ENCODE measurements at regions not wholly inside any gene's neighbourhood (a gene's known extent, or its start where the extent isn't known, plus 50 kb on each side); places are given as distances from the start of the nearest gene placed in this dataset.

- FAIRE-seq, result no peak
- no peak for DNase-seq (ENCODE audit: insufficient read length, low spot score)
- TF ChIP-seq POLR2A (IDR thresholded peaks at IDR 0.05; ENCODE audit: low read depth, low read length), result no peak
These were observed 254.8 kb downstream of the FGF9 start for GRCh38 chr13:21925720-21926119.

GRCh38 chr13:21929400-21929799, 258.5 kb downstream of the FGF9 start:
- FAIRE-seq (no peak), DNase-seq (ENCODE audit: insufficient read length, low spot score) (no peak)
- TF ChIP-seq POLR2A (IDR thresholded peaks at IDR 0.05; ENCODE audit: low read depth, low read length), result no peak

GRCh38 chr13:21930536-21930935, 259.7 kb downstream of the FGF9 start:
- TF ChIP-seq POLR2A (IDR thresholded peaks at IDR 0.05; ENCODE audit: low read depth, low read length), result no peak
- DNase-seq (ENCODE audit: insufficient read length, low spot score) (no peak), FAIRE-seq (no peak)

- TF ChIP-seq POLR2A (IDR thresholded peaks at IDR 0.05; ENCODE audit: low read depth, low read length), result no peak
- FAIRE-seq (no peak), DNase-seq (ENCODE audit: insufficient read length, low spot score) (no peak)
These were observed 261.7 kb downstream of the FGF9 start for GRCh38 chr13:21932578-21932977.

- DNase-seq (ENCODE audit: insufficient read length, low spot score) (no peak), FAIRE-seq (no peak)
- no peak for TF ChIP-seq POLR2A (IDR thresholded peaks at IDR 0.05; ENCODE audit: low read depth, low read length)
These were observed 262.1 kb downstream of the FGF9 start for GRCh38 chr13:21932996-21933395.

- DNase-seq (ENCODE audit: insufficient read length, low spot score) (no peak), FAIRE-seq (no peak)
- TF ChIP-seq POLR2A (IDR thresholded peaks at IDR 0.05; ENCODE audit: low read depth, low read length), result no peak
These were observed 263.4 kb downstream of the FGF9 start for GRCh38 chr13:21934284-21934683.

- FAIRE-seq, result no peak
- DNase-seq (ENCODE audit: insufficient read length, low spot score), result no peak
- no peak for TF ChIP-seq POLR2A (IDR thresholded peaks at IDR 0.05; ENCODE audit: low read depth, low read length)
These were observed 265.8 kb downstream of the FGF9 start for GRCh38 chr13:21936674-21937073.

GRCh38 chr13:21938168-21938567, 267.3 kb downstream of the FGF9 start:
- no peak for TF ChIP-seq POLR2A (IDR thresholded peaks at IDR 0.05; ENCODE audit: low read depth, low read length)
- DNase-seq (ENCODE audit: insufficient read length, low spot score) (no peak), FAIRE-seq (no peak)

- DNase-seq (ENCODE audit: insufficient read length, low spot score) (no peak), FAIRE-seq (no peak)
- no peak for TF ChIP-seq POLR2A (IDR thresholded peaks at IDR 0.05; ENCODE audit: low read depth, low read length)
These were observed 267.8 kb downstream of the FGF9 start for GRCh38 chr13:21938636-21939035.

GRCh38 chr13:21942061-21942460, 271.2 kb downstream of the FGF9 start:
- no peak for TF ChIP-seq POLR2A (IDR thresholded peaks at IDR 0.05; ENCODE audit: low read depth, low read length)
- no peak for FAIRE-seq
- no peak for DNase-seq (ENCODE audit: insufficient read length, low spot score)

- no peak for FAIRE-seq
These were observed 273.7 kb downstream of the FGF9 start for GRCh38 chr13:21944610-21945009.

GRCh38 chr13:21945195-21945594, 274.3 kb downstream of the FGF9 start:
- no peak for DNase-seq (ENCODE audit: insufficient read length, low spot score)
- FAIRE-seq, result no peak
- no peak for TF ChIP-seq POLR2A (IDR thresholded peaks at IDR 0.05; ENCODE audit: low read depth, low read length)

More at GRCh38 chr13:21944610-21945009, 273.7 kb downstream of the FGF9 start:
- DNase-seq (ENCODE audit: insufficient read length, low spot score), result no peak
- no peak for TF ChIP-seq POLR2A (IDR thresholded peaks at IDR 0.05; ENCODE audit: low read depth, low read length)

- DNase-seq (ENCODE audit: insufficient read length, low spot score), result no peak
- no peak for TF ChIP-seq POLR2A (IDR thresholded peaks at IDR 0.05; ENCODE audit: low read depth, low read length)
- no peak for FAIRE-seq
These were observed 276.1 kb downstream of the FGF9 start for GRCh38 chr13:21946964-21947363.

- TF ChIP-seq POLR2A (IDR thresholded peaks at IDR 0.05; ENCODE audit: low read depth, low read length), result no peak
- FAIRE-seq, result no peak
- no peak for DNase-seq (ENCODE audit: insufficient read length, low spot score)
These were observed 278.0 kb downstream of the FGF9 start for GRCh38 chr13:21948769-21949474.

- no peak for TF ChIP-seq POLR2A (IDR thresholded peaks at IDR 0.05; ENCODE audit: low read depth, low read length)
- FAIRE-seq (no peak), DNase-seq (ENCODE audit: insufficient read length, low spot score) (no peak)
These were observed 279.1 kb downstream of the FGF9 start for GRCh38 chr13:21949818-21950429.
